Loucy (cell line): ENCODE measurements at regions not wholly inside any gene's neighbourhood (a gene's known extent, or its start where the extent isn't known, plus 50 kb on each side); places are given as distances from the start of the nearest gene placed in this dataset.

Experiments used
- EZH2phosphoT487 ChIP-seq: fragments of 200-600 bp; IDR thresholded peaks from 2 replicates; pipeline ENCODE4 v1.6.1; 2018; ENCODE audit warnings: antibody characterized with exemption, mild to moderate bottlenecking, moderate library complexity, borderline replicate concordance
- TF ChIP-seq, protein P1 (sequence below): fragments of 200-600 bp; sonication (generic); conservative IDR thresholded peaks from 2 replicates; pipeline ENCODE4 v1.5.1; 2014; ENCODE audit warnings: mild to moderate bottlenecking, antibody characterized with exemption, low read length

DNA sequence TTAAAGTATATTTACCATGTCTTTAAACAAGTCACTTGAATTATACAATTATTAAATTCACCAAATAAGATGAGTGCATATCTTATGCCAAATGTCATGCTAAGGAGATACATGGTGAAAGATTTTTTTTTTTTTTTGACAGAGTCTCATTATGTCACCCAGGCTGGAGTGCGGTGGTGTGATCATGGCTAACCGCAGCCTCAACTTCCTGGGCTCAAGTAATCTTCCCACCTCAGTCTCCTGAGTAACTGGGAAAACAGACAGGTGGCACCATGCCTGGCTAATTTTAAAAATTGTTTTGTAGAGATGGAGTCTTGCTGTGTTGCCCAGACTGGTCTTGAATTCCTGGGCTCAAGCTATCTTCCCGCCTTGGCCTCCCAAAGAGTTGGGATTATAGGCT, 149.0 kb upstream of the GOT2 start:
- TF ChIP-seq, protein P1, sequence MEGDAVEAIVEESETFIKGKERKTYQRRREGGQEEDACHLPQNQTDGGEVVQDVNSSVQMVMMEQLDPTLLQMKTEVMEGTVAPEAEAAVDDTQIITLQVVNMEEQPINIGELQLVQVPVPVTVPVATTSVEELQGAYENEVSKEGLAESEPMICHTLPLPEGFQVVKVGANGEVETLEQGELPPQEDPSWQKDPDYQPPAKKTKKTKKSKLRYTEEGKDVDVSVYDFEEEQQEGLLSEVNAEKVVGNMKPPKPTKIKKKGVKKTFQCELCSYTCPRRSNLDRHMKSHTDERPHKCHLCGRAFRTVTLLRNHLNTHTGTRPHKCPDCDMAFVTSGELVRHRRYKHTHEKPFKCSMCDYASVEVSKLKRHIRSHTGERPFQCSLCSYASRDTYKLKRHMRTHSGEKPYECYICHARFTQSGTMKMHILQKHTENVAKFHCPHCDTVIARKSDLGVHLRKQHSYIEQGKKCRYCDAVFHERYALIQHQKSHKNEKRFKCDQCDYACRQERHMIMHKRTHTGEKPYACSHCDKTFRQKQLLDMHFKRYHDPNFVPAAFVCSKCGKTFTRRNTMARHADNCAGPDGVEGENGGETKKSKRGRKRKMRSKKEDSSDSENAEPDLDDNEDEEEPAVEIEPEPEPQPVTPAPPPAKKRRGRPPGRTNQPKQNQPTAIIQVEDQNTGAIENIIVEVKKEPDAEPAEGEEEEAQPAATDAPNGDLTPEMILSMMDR, result no peak
- TF ChIP-seq EZH2phosphoT487, result no peak
